Cardiac fibroblast (primary cell): ENCODE measurements at regions not wholly inside any gene's neighbourhood (a gene's known extent, or its start where the extent isn't known, plus 50 kb on each side); places are given as distances from the start of the nearest gene placed in this dataset.

Source experiments
- DNase-seq, 2 donors: peaks; one replicate each; pipeline versions ENCODE4 v3.0.0 to v3.0.0-alpha.2; 2010; ENCODE audit warnings: low read depth in 2 of 2
- H3K4me3 ChIP-seq, 2 donors: replicated peaks in 1 of 2; 1 replicate in 1 of 2; 2 replicates in 1 of 2; pipeline ENCODE4 v1.5.1; 2011; ENCODE audit warnings: low read depth in 2 of 2, low read length in 2 of 2, mild to moderate bottlenecking in 2 of 2, moderate library complexity in 1 of 2
- TF ChIP-seq, protein P1 (sequence below): IDR thresholded peaks from one replicate; pipeline ENCODE4 v1.5.1; 2011; ENCODE audit warnings: low read depth, mild to moderate bottlenecking, low read length, inconsistent platforms

DNA sequence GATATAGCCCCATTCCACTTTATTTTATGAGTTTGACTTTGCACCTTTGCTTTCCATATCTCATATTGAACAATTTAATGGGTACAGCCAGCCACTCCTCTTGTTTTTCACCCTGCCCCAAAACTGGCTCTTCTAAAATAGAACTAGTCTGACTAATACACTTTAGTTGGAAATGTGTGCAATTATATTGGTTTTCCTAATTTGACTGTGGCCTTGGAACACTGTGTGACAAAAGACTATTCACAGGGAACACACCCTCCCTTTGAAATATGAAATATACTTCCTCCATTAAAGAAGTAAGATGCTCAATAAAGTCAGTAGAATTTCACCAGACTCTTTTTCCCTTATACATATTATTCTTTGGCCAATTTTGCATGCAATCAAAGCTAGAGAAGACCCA lies 218.6 kb upstream of the DCN start:
- TF ChIP-seq, protein P1, sequence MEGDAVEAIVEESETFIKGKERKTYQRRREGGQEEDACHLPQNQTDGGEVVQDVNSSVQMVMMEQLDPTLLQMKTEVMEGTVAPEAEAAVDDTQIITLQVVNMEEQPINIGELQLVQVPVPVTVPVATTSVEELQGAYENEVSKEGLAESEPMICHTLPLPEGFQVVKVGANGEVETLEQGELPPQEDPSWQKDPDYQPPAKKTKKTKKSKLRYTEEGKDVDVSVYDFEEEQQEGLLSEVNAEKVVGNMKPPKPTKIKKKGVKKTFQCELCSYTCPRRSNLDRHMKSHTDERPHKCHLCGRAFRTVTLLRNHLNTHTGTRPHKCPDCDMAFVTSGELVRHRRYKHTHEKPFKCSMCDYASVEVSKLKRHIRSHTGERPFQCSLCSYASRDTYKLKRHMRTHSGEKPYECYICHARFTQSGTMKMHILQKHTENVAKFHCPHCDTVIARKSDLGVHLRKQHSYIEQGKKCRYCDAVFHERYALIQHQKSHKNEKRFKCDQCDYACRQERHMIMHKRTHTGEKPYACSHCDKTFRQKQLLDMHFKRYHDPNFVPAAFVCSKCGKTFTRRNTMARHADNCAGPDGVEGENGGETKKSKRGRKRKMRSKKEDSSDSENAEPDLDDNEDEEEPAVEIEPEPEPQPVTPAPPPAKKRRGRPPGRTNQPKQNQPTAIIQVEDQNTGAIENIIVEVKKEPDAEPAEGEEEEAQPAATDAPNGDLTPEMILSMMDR = no peak
- no peak overlapping the region for H3K4me3 ChIP-seq
- DNase-seq = no peak

DNA sequence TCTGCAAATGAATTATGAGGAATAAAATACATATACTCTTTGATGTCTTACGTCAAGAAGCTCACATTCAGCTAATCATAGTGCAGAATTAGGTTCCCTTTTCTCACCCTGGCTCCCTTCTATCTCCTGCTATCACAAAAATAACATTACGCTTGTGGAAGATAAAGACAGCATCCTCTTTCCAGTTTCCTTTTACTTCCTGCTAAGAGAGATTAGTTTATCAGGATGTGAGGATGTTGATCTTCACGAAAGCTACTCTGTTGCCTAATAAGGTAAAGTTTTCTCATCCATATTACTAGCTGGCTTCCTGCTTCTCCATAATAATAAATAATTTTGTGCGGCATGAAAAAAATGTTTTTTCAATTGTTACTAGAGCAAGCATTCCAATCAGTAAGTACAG lies 217.7 kb upstream of the DCN start:
- no peak overlapping the region for H3K4me3 ChIP-seq
- DNase-seq = peak; percentile 16 to 21
- TF ChIP-seq, protein P1 = no peak

DNA sequence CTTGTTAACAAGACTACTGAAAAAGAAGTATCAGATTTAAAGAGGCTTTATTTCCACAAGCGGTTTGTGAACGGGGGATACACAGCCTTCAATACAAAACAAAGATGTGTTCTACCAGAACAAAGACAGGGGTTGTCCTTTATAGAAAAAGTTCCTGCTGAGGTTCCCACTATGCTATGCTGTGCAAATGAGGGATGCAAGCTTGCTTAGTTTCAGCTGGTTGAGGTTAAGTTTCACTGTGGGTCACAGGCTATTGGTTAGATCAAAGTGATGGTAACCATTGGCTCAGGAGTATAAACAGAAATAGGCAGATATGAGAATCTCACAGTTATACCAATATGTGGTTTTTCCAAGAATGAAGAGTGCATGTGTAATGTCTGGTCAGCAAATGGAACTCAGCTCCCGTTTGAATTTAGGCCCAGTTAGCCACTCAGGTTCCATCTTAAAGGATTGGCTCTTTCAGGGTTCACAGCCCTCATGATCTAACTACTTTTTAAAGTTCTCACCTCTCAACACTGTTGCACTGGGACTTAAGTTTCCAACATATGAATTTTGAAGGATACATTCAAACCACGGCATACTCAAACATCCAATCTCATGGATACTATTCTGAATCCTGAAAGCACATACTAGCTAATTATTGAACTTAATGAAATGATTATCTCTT lies 215.4 kb upstream of the DCN start:
- TF ChIP-seq, protein P1 = no peak
- DNase-seq = no peak
- H3K4me3 ChIP-seq = no peak overlapping the region

DNA sequence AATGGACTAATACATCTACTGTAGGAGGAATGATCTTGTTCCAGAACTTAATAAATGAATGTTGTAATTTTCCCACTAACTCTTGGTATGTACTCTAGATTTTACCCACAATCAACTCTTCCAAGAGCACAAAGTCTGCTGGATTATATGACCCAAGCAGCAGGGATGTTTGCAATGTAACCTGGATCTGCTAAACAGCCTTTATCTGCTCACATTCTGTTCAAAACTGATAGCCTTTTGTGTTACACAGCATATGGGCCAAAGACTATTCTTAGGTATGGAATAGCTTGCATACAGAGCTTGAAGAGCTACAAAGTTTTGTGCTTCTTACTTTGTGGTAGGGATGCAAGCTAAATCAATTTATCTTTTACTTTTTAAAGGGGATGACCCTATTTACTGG lies 213.7 kb upstream of the DCN start:
- TF ChIP-seq, protein P1 = no peak

DNA sequence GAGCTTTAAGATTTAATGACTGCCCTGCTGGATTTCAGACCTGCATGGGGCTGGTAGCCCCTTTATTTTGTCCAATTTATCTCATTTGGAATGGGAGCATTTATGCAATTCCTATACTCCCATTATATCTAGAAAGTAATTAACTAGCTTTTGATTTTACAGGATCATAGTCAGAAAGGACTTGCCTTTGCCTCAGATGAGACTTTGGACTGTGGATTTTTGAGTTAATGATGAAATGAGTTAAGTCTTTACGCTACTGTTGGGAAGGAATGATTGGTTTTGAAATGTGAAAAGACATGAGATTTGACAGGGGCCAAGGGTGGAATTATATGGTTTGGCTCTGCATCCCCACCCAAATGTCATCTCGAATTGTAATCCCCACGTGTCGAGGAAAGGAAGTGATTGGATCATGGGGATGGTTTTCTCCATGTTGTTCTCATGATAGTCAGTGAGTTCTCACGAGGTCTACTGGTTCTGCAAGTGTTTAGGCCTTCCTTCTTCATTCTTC lies 213.1 kb upstream of the DCN start:
- TF ChIP-seq, protein P1 = no peak
- no peak for DNase-seq
- H3K4me3 ChIP-seq = no peak overlapping the region

More for the DNA sequence above, 213.7 kb upstream of the DCN start:
- H3K4me3 ChIP-seq = no peak overlapping the region
- DNase-seq = no peak

DNA sequence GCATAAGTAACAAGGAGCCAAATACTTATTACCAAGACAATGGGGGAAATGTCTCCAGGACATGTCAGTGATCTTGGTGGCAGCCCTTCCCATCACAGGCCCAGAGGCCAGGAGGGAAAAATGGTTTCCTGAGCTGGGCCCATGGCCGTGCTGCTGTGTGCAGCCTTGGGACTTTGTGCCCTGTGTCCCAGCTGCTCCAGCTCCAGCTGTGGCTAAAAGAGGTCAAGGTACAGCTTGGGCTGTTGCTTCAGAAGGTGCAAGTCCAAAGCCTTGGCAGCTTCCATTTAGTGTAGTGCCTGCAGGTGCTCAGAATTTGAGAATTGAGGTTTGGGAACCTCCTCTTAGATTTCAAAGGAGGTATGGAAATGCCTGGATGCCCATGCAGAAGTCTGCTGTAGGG lies 212.3 kb upstream of the DCN start:
- TF ChIP-seq, protein P1 = no peak
- no peak for DNase-seq
- no peak overlapping the region for H3K4me3 ChIP-seq

DNA sequence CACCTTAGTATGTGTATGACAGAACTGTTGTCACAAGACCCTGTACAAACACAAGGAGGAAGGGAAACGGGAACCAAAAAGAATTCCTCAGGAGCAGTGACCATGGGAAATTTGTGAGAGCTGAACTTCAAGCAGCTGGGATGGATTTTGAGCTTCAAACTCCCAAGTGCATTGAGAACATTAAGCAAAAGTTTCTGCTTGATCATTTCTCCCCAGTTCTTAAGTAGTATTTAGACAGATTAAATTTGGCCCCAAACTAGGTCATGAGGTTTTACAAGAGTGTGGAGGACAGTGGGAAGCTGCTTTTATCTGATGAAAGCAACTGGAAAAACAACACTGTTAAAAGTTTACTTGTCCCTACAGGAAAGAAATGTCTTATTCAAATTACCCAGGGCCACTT lies 206.0 kb upstream of the DCN start:
- TF ChIP-seq, protein P1 = no peak
- DNase-seq = no peak
- H3K4me3 ChIP-seq = no peak overlapping the region
